ENCODE measurements at regions not wholly inside any gene's neighbourhood (a gene's known extent, or its start where the extent isn't known, plus 50 kb on each side); places are given as distances from the start of the nearest gene placed in this dataset.

DNA sequence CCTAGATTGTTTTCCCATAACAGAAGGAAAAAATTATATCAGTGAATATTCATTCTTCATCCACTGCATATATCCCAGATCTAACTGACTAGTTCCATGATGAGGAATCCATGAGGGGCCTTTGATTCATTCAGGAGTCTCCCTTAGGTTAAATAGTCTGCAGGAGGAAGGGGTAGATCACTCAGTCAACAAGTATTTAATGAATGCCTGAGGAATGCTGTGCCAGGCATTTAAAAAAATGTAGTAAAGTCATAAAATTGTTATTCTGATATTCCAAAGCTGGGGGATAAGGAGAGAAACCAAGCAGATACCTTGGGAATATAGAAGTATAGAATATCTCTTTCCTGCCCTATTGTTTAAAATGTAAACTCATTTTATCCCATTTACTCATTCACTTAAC is 216.2 kb upstream of the CAND1 start:
- Histone ChIP-seq H3K4me2 (ENCODE audit: insufficient read depth, low read length) (no peak overlapping the region), H3K79me2 (ENCODE audit: control insufficient read depth, insufficient read depth, low read length) (no peaks in the 10 kb centered on the region), H3K9me3 (replicated peaks; ENCODE audit: control insufficient read depth, insufficient read depth, low read length) (no peaks in the 10 kb centered on the region), H3K4me1 (ENCODE audit: control insufficient read depth, extremely low read depth, insufficient read depth, low read length) (no peaks in the 10 kb centered on the region), H3K36me3 (ENCODE audit: control insufficient read depth in 2 of 2, extremely low read depth in 1 of 2, insufficient read depth in 2 of 2, low read length in 2 of 2) (no peaks in the 10 kb centered on the region), H3K4me3 (replicated peaks in 1 of 3; ENCODE audit: insufficient read depth in 1 of 3, low read depth in 1 of 3, low read length in 3 of 3) (no peak overlapping the region), H3K27me3 (ENCODE audit: control insufficient read depth in 2 of 2, insufficient read depth in 2 of 2, low read length in 2 of 2) (no peaks in the 10 kb centered on the region), H3K9me1 (replicated peaks; ENCODE audit: control insufficient read depth, extremely low read depth, insufficient read depth, low read length) (no peaks in the 10 kb centered on the region), H3K27ac (ENCODE audit: insufficient read depth, low read depth, low read length) (no peak overlapping the region), H2AFZ (ENCODE audit: low read depth, low read length) (no peak overlapping the region), H4K20me1 (replicated peaks; ENCODE audit: control insufficient read depth, extremely low read depth, insufficient read depth, low read length) (no peaks in the 10 kb centered on the region), H3K9ac (replicated peaks; ENCODE audit: extremely low read depth, insufficient read depth, low read length) (no peak overlapping the region)
- ChIA-PET CTCF (no interaction called here), POLR2A (no interaction called here)
- TF ChIP-seq, protein P1, sequence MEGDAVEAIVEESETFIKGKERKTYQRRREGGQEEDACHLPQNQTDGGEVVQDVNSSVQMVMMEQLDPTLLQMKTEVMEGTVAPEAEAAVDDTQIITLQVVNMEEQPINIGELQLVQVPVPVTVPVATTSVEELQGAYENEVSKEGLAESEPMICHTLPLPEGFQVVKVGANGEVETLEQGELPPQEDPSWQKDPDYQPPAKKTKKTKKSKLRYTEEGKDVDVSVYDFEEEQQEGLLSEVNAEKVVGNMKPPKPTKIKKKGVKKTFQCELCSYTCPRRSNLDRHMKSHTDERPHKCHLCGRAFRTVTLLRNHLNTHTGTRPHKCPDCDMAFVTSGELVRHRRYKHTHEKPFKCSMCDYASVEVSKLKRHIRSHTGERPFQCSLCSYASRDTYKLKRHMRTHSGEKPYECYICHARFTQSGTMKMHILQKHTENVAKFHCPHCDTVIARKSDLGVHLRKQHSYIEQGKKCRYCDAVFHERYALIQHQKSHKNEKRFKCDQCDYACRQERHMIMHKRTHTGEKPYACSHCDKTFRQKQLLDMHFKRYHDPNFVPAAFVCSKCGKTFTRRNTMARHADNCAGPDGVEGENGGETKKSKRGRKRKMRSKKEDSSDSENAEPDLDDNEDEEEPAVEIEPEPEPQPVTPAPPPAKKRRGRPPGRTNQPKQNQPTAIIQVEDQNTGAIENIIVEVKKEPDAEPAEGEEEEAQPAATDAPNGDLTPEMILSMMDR (IDR thresholded peaks at IDR 0.05; ENCODE audit: extremely low read depth in 1 of 2, insufficient read depth in 1 of 2, low read depth in 1 of 2, low read length in 2 of 2): no peak
- TF ChIP-seq JUN (IDR thresholded peaks at IDR 0.05; ENCODE audit: borderline replicate concordance, insufficient read depth, insufficient read length, low read depth): no peak
- TF ChIP-seq EZH2 (IDR thresholded peaks at IDR 0.05; ENCODE audit: borderline replicate concordance, low read depth, low read length, severe bottlenecking): no peak
- no peak for TF ChIP-seq FOS (IDR thresholded peaks at IDR 0.05; ENCODE audit: borderline replicate concordance, insufficient read depth, low read length)
- TF ChIP-seq GATA2 (IDR thresholded peaks at IDR 0.05; ENCODE audit: insufficient read depth, insufficient read length, low read depth, low read length): no peak
- dilution Hi-C loops (cut with MboI; ENCODE audit: extremely low pct_ligation_motif_present, low sequenced_read_pairs) (no loop called here), intact Hi-C loops (cut with micrococcal nuclease) (no loop called here)
- BruUV-seq (replicated peaks): no TSS peak
- no peak for DNase-seq (ENCODE audit: low read depth, low spot score)
- no peak for FAIRE-seq

DNA sequence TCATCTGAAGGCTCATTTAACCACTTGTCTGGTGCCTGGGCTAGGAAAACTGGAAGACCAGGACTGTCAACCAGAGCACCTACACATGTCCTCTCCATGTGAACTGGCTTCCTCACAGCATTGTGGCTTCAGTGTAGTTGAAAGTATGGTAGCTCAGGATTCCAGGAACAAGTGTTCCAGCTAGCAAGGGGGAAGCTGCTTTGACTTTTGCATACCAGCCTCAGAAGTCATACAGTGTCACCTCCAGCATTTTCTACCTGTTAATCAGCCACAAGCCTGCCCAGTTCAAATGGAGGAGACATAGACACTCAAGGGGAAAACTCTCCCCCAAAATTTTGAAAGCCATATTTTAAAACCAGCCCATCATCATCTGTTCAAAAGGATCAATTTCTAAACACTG is 212.8 kb upstream of the CAND1 start:
- Histone ChIP-seq H3K36me3 (ENCODE audit: control insufficient read depth in 2 of 2, extremely low read depth in 1 of 2, insufficient read depth in 2 of 2, low read length in 2 of 2) (no peaks in the 10 kb centered on the region), H3K9ac (replicated peaks; ENCODE audit: extremely low read depth, insufficient read depth, low read length) (no peak overlapping the region), H3K4me3 (replicated peaks in 1 of 3; ENCODE audit: insufficient read depth in 1 of 3, low read depth in 1 of 3, low read length in 3 of 3) (no peak overlapping the region), H2AFZ (ENCODE audit: low read depth, low read length) (no peak overlapping the region), H3K27me3 (ENCODE audit: control insufficient read depth in 2 of 2, insufficient read depth in 2 of 2, low read length in 2 of 2) (no peaks in the 10 kb centered on the region), H3K79me2 (ENCODE audit: control insufficient read depth, insufficient read depth, low read length) (no peaks in the 10 kb centered on the region), H3K27ac (ENCODE audit: insufficient read depth, low read depth, low read length) (no peak overlapping the region), H3K9me1 (replicated peaks; ENCODE audit: control insufficient read depth, extremely low read depth, insufficient read depth, low read length) (no peaks in the 10 kb centered on the region), H3K9me3 (replicated peaks; ENCODE audit: control insufficient read depth, insufficient read depth, low read length) (no peaks in the 10 kb centered on the region), H3K4me1 (ENCODE audit: control insufficient read depth, extremely low read depth, insufficient read depth, low read length) (no peaks in the 10 kb centered on the region), H4K20me1 (replicated peaks; ENCODE audit: control insufficient read depth, extremely low read depth, insufficient read depth, low read length) (no peaks in the 10 kb centered on the region), H3K4me2 (ENCODE audit: insufficient read depth, low read length) (no peak overlapping the region)
- no TSS peak for BruUV-seq (replicated peaks)
- dilution Hi-C loops (cut with MboI; ENCODE audit: extremely low pct_ligation_motif_present, low sequenced_read_pairs) (no loop called here), intact Hi-C loops (cut with micrococcal nuclease) (no loop called here)
- TF ChIP-seq JUN (IDR thresholded peaks at IDR 0.05; ENCODE audit: borderline replicate concordance, insufficient read depth, insufficient read length, low read depth) (no peak), POLR2AphosphoS5 (IDR thresholded peaks at IDR 0.05; ENCODE audit: insufficient read depth, low read depth, low read length) (no peak), EZH2 (IDR thresholded peaks at IDR 0.05; ENCODE audit: borderline replicate concordance, low read depth, low read length, severe bottlenecking) (no peak), GATA2 (IDR thresholded peaks at IDR 0.05; ENCODE audit: insufficient read depth, insufficient read length, low read depth, low read length) (no peak), MYC (IDR thresholded peaks at IDR 0.05; ENCODE audit: low read depth, low read length) (no peak)
- TF ChIP-seq, protein P1 (IDR thresholded peaks at IDR 0.05; ENCODE audit: extremely low read depth in 1 of 2, insufficient read depth in 1 of 2, low read depth in 1 of 2, low read length in 2 of 2): no peak
- TF ChIP-seq, protein P2, sequence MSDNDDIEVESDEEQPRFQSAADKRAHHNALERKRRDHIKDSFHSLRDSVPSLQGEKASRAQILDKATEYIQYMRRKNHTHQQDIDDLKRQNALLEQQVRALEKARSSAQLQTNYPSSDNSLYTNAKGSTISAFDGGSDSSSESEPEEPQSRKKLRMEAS (IDR thresholded peaks at IDR 0.05; ENCODE audit: insufficient read depth, insufficient read length): no peak
- DNase-seq (ENCODE audit: low read depth, low spot score) (no peak), FAIRE-seq (no peak)
- CTCF ChIA-PET: no interaction called here
- POLR2A ChIA-PET: no interaction called here
